Gastrocnemius medialis (tissue), 4 donors: ENCODE measurements at regions not wholly inside any gene's neighbourhood (a gene's known extent, or its start where the extent isn't known, plus 50 kb on each side); places are given as distances from the start of the nearest gene placed in this dataset.

Experiments used
- CTCF ChIP-seq, 5 experiments: fragments of 450-650 bp in 3 of 5; fragments of 200-600 bp in 2 of 5; sonication (generic) in 2 of 5; IDR thresholded peaks in 4 of 5; conservative IDR thresholded peaks in 1 of 5; 1 replicate in 4 of 5; 2 replicates in 1 of 5; pipeline ENCODE4 v1.5.1; 2016 to 2019; ENCODE audit warnings: antibody characterized with exemption in 5 of 5, mild to moderate bottlenecking in 3 of 5, moderate library complexity in 3 of 5
- POLR2A ChIP-seq, 2 donors: fragments of 450-650 bp; IDR thresholded peaks; one replicate each; pipeline ENCODE4 v1.6.1; 2017; ENCODE audit warnings: antibody characterized with exemption in 2 of 2, mild to moderate bottlenecking in 2 of 2, moderate library complexity in 2 of 2

GRCh38 chr6:126701676-126702560, 362.0 kb downstream of the CENPW start:
- TF ChIP-seq CTCF (IDR thresholded peaks at IDR 0.05 in 4 of 5, conservative IDR thresholded peaks at IDR 0.05 in 1 of 5) (no peak), POLR2A (IDR thresholded peaks at IDR 0.05) (no peak)
